Keratinocyte (primary cell): ENCODE measurements at regions not wholly inside any gene's neighbourhood (a gene's known extent, or its start where the extent isn't known, plus 50 kb on each side); places are given as distances from the start of the nearest gene placed in this dataset.

Source experiments
- DNase-seq: peaks from one replicate; pipeline ENCODE4 v3.0.0-alpha.2; 2011; ENCODE audit warnings: low read depth, missing footprints, low spot score
- FAIRE-seq: peaks from 2 replicates; lab custom pipeline; 2011; peaks lifted over from hg19 to GRCh38; lab: Jason Lieb, UNC
- H2AFZ ChIP-seq: 2 replicates; pipeline ENCODE4 v1.6.0; 2012; ENCODE audit warnings: low read length, control low read depth, inconsistent platforms; ENCODE audit not compliant: control insufficient read depth
- H3K27ac ChIP-seq: 2 replicates; pipeline ENCODE4 v1.5.1; 2011; ENCODE audit warnings: low read length; ENCODE audit not compliant: control insufficient read depth, insufficient read depth
- H3K27me3 ChIP-seq: 3 replicates; pipeline ENCODE4 v1.6.0; 2011; ENCODE audit warnings: low read length; ENCODE audit not compliant: control insufficient read depth, insufficient read depth; ENCODE audit errors: extremely low read depth
- H3K36me3 ChIP-seq, 2 experiments: 2 replicates in 1 of 2; 3 replicates in 1 of 2; pipeline ENCODE4 v1.5.1; 2011; ENCODE audit warnings: low read length in 2 of 2, mild to moderate bottlenecking in 1 of 2; ENCODE audit not compliant: control insufficient read depth in 2 of 2, insufficient read depth in 2 of 2; ENCODE audit errors: extremely low read depth in 1 of 2
- H3K4me1 ChIP-seq: 3 replicates; pipeline ENCODE4 v1.5.1; 2011; ENCODE audit warnings: low read length; ENCODE audit not compliant: control insufficient read depth, insufficient read depth; ENCODE audit errors: extremely low read depth
- H3K4me2 ChIP-seq: 3 replicates; pipeline ENCODE4 v1.6.0; 2011; ENCODE audit warnings: low read depth, low read length; ENCODE audit not compliant: control insufficient read depth, insufficient read depth; ENCODE audit errors: extremely low read depth
- H3K4me3 ChIP-seq, 3 experiments: fragments of 200-600 bp in 1 of 3; sonication (generic) in 1 of 3; 2 replicates in 2 of 3; 3 replicates in 1 of 3; pipeline ENCODE4 v1.5.1; 2011 to 2016; ENCODE audit warnings: low read length in 3 of 3, mild to moderate bottlenecking in 3 of 3, control low read depth in 2 of 3, inconsistent platforms in 1 of 3, low read depth in 1 of 3, mixed read lengths in 1 of 3, mixed run types in 1 of 3, moderate library complexity in 1 of 3; ENCODE audit not compliant: control insufficient read depth in 2 of 3, insufficient read depth in 2 of 3; ENCODE audit errors: extremely low read depth in 1 of 3
- H3K79me2 ChIP-seq: 2 replicates; pipeline ENCODE4 v1.6.0; 2012; ENCODE audit warnings: low read length; ENCODE audit not compliant: control insufficient read depth, insufficient read depth
- H3K9ac ChIP-seq: 3 replicates; pipeline ENCODE4 v1.6.0; 2011; ENCODE audit warnings: low read length; ENCODE audit not compliant: control insufficient read depth, insufficient read depth; ENCODE audit errors: extremely low read depth
- H3K9me1 ChIP-seq: 3 replicates; pipeline ENCODE4 v1.6.0; 2011; ENCODE audit warnings: low read length; ENCODE audit not compliant: control insufficient read depth, insufficient read depth; ENCODE audit errors: extremely low read depth
- H3K9me3 ChIP-seq: 2 replicates; pipeline ENCODE4 v1.5.1; 2012; ENCODE audit warnings: low read depth, low read length; ENCODE audit not compliant: control insufficient read depth
- H4K20me1 ChIP-seq: 3 replicates; pipeline ENCODE4 v1.6.0; 2011; ENCODE audit warnings: low read length; ENCODE audit not compliant: control insufficient read depth, insufficient read depth; ENCODE audit errors: extremely low read depth
- CTCF ChIP-seq, 3 experiments: IDR thresholded peaks in 1 of 3; conservative IDR thresholded peaks in 1 of 3; optimal IDR thresholded peaks in 1 of 3; 2 replicates in 2 of 3; 3 replicates in 1 of 3; pipeline versions ENCODE3 to v1.5.1; 2011; ENCODE audit warnings: low read length in 3 of 3, mild to moderate bottlenecking in 3 of 3, moderate library complexity in 2 of 3, control low read depth in 1 of 3, inconsistent platforms in 1 of 3; ENCODE audit not compliant: insufficient read depth in 2 of 3; ENCODE audit errors: extremely low read depth in 1 of 3
- EZH2 ChIP-seq: IDR thresholded peaks from one replicate; pipeline ENCODE4 v1.6.1; 2012; ENCODE audit warnings: inconsistent platforms, mild to moderate bottlenecking, low read length, moderate library complexity
- dilution Hi-C: fragments of 300-500 bp; cut with MboI; formaldehyde crosslinking; loops from one replicate; pipeline ENCODE4 v1.7.0; 2020; ENCODE audit warnings: low sequenced_read_pairs; ENCODE audit not compliant: extremely low pct_ligation_motif_present

- TF ChIP-seq EZH2 (no peak), CTCF (optimal IDR thresholded peaks at IDR 0.05 in 1 of 3, IDR thresholded peaks at IDR 0.05 in 1 of 3, conservative IDR thresholded peaks at IDR 0.05 in 1 of 3; ENCODE audit: extremely low read depth in 1 of 3, insufficient read depth in 2 of 3, low read length in 3 of 3) (no peak)
- Histone ChIP-seq H3K9me3 (no peaks in the 10 kb centered on the region), H3K27me3 (peaks cover 9% of the 10 kb centered on the region), H4K20me1 (no peaks in the 10 kb centered on the region), H3K9me1 (no peaks in the 10 kb centered on the region), H3K79me2 (no peaks in the 10 kb centered on the region), H3K4me1 (no peaks in the 10 kb centered on the region), H3K27ac (no peak overlapping the region), H3K9ac (no peak overlapping the region), H3K4me3 (no peak overlapping the region), H3K36me3 (no peaks in the 10 kb centered on the region), H3K4me2 (no peak overlapping the region), H2AFZ (no peak overlapping the region)
- dilution Hi-C loops, result no loop called here
- no peak for DNase-seq
- FAIRE-seq, result no peak
Observed at GRCh38 chr9:135032868-135033460, 54.5 kb upstream of the OLFM1 start.

DNA sequence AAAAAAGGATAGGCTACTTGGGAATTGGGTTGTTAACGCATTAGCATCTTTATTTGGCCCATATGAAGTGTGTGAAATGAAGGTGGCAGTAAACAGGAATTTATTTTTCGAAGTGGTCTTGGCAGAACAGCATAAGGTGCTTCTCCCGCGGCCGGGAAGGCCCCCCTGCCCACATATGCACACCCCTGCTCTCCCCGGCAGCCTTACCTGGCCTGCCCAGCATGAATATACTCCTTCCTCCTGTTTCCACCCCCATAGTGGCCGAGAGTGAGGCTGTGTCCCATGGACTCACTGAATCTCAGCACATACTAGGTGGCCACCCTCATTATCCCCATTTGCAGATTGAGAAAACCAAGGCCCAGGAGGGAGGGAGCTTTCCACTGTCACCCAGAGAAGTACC, 54.0 kb upstream of the OLFM1 start:
- Histone ChIP-seq H3K4me1 (no peaks in the 10 kb centered on the region), H3K79me2 (no peaks in the 10 kb centered on the region), H3K4me3 (no peak overlapping the region), H3K36me3 (no peaks in the 10 kb centered on the region), H3K9me1 (no peaks in the 10 kb centered on the region), H3K9ac (no peak overlapping the region), H3K4me2 (no peak overlapping the region), H3K27ac (no peak overlapping the region), H3K9me3 (no peaks in the 10 kb centered on the region), H2AFZ (no peak overlapping the region), H4K20me1 (no peaks in the 10 kb centered on the region), H3K27me3 (peaks cover 9% of the 10 kb centered on the region)
- no peak for DNase-seq
- TF ChIP-seq EZH2 (no peak), CTCF (optimal IDR thresholded peaks at IDR 0.05 in 1 of 3, IDR thresholded peaks at IDR 0.05 in 1 of 3, conservative IDR thresholded peaks at IDR 0.05 in 1 of 3; ENCODE audit: extremely low read depth in 1 of 3, insufficient read depth in 2 of 3, low read length in 3 of 3) (no peak)
- no peak for FAIRE-seq
- dilution Hi-C loops, result no loop called here
